ENCODE measurements at regions not wholly inside any gene's neighbourhood (a gene's known extent, or its start where the extent isn't known, plus 50 kb on each side); places are given as distances from the start of the nearest gene placed in this dataset.

GRCh38 chr6:21648475-21649050 is 55.0 kb downstream of the SOX4 start:
- H3K36me3 ChIP-seq, result no peaks in the 10 kb centered on the region
- no peaks in the 10 kb centered on the region for H3K9me3 ChIP-seq
- no peaks in the 10 kb centered on the region for H3K27me3 ChIP-seq
- no peak for DNase-seq (ENCODE audit: low spot score in 2 of 2)
- no peak overlapping the region for H3K4me3 ChIP-seq
- no peak overlapping the region for H3K27ac ChIP-seq
- intact Hi-C loops (cut with DNase I; ENCODE audit: low total_unique reads), result no loop called here
- no peaks in the 10 kb centered on the region for H3K4me1 ChIP-seq
- TF ChIP-seq POLR2AphosphoS5 (IDR thresholded peaks at IDR 0.05) (no peak), CTCF (IDR thresholded peaks at IDR 0.05) (no peak)

GRCh38 chr6:21653323-21653722 is 59.8 kb downstream of the SOX4 start:
- H3K4me1 ChIP-seq, result no peaks in the 10 kb centered on the region
- no peak overlapping the region for H3K27ac ChIP-seq
- no peak for DNase-seq (ENCODE audit: low spot score in 2 of 2)
- intact Hi-C loops (cut with DNase I; ENCODE audit: low total_unique reads), result no loop called here
- TF ChIP-seq POLR2A (IDR thresholded peaks at IDR 0.05), result no peak
- no peaks in the 10 kb centered on the region for H3K9me3 ChIP-seq
- no peak overlapping the region for H3K4me3 ChIP-seq
- no peaks in the 10 kb centered on the region for H3K36me3 ChIP-seq
- H3K27me3 ChIP-seq, result no peaks in the 10 kb centered on the region

- Histone ChIP-seq H3K36me3 (no peaks in the 10 kb centered on the region), H3K4me3 (no peak overlapping the region), H3K27me3 (no peaks in the 10 kb centered on the region), H3K4me1 (no peaks in the 10 kb centered on the region), H3K27ac (no peak overlapping the region), H3K9me3 (no peaks in the 10 kb centered on the region)
- TF ChIP-seq POLR2AphosphoS5 (IDR thresholded peaks at IDR 0.05) (no peak), POLR2A (IDR thresholded peaks at IDR 0.05) (no peak), CTCF (IDR thresholded peaks at IDR 0.05) (no peak)
- no peak for DNase-seq (ENCODE audit: low spot score in 2 of 2)
- intact Hi-C loops (cut with DNase I; ENCODE audit: low total_unique reads), result no loop called here
These were observed 60.4 kb downstream of the SOX4 start for GRCh38 chr6:21653905-21654304.

DNA sequence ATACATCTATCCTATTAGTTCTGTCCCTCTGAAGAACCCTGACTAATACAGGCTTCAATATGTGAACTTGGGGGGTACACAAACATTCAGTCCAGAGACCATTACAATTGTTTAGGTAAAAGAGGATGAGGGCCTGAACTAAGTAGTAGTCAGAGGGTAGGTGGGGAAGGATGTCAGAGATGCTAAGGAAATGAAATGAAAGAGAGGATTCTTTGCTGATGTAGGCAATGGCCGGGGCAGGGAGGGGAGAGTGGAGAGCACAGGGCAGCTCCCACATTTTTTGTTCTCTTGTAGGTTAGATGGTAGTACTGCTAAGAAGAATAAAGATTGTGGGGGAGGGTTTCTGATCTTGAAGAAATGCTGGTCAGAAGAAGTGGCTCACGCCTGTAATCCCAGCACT is 60.8 kb downstream of the SOX4 start:
- no peak overlapping the region for H3K4me3 ChIP-seq
- TF ChIP-seq POLR2AphosphoS5 (IDR thresholded peaks at IDR 0.05) (no peak), POLR2A (IDR thresholded peaks at IDR 0.05) (no peak), CTCF (IDR thresholded peaks at IDR 0.05) (no peak)
- no peaks in the 10 kb centered on the region for H3K27me3 ChIP-seq
- DNase-seq (ENCODE audit: low spot score in 2 of 2), result no peak
- H3K4me1 ChIP-seq, result no peaks in the 10 kb centered on the region
- H3K36me3 ChIP-seq, result no peaks in the 10 kb centered on the region
- no peaks in the 10 kb centered on the region for H3K9me3 ChIP-seq
- intact Hi-C loops (cut with DNase I; ENCODE audit: low total_unique reads), result no loop called here
- no peak overlapping the region for H3K27ac ChIP-seq

GRCh38 chr6:21663966-21664313 is 70.4 kb downstream of the SOX4 start:
- DNase-seq (ENCODE audit: low spot score in 2 of 2), result no peak
- Histone ChIP-seq H3K4me1 (no peaks in the 10 kb centered on the region), H3K4me3 (peak overlapping the region; percentile 41 to 94 (median 76)), H3K27ac (peak overlapping the region; percentile 86 to 93), H3K9me3 (no peaks in the 10 kb centered on the region), H3K27me3 (no peaks in the 10 kb centered on the region), H3K36me3 (no peaks in the 10 kb centered on the region)
- intact Hi-C loops (cut with DNase I; ENCODE audit: low total_unique reads), result no loop called here
- TF ChIP-seq POLR2A (IDR thresholded peaks at IDR 0.05), result no peak
- TF ChIP-seq POLR2AphosphoS5 (IDR thresholded peaks at IDR 0.05), result no peak
- no peak for TF ChIP-seq CTCF (IDR thresholded peaks at IDR 0.05)

All from breast epithelium (tissue), 4 donors.